CD4-positive, alpha-beta T cell treated with Interleukin-4 for 1 hour (primary cell): ENCODE measurements at regions not wholly inside any gene's neighbourhood (a gene's known extent, or its start where the extent isn't known, plus 50 kb on each side); places are given as distances from the start of the nearest gene placed in this dataset.
"Not testable (repeated sequence)": the region's sequence is repeated elsewhere in the genome, so short reads cannot be mapped to it uniquely, and the experiment has no call there.

Source experiments
- DNase-seq, 2 donors: peaks; one replicate each; pipeline ENCODE4 v3.0.0-alpha.2; 2020 to 2022

DNA sequence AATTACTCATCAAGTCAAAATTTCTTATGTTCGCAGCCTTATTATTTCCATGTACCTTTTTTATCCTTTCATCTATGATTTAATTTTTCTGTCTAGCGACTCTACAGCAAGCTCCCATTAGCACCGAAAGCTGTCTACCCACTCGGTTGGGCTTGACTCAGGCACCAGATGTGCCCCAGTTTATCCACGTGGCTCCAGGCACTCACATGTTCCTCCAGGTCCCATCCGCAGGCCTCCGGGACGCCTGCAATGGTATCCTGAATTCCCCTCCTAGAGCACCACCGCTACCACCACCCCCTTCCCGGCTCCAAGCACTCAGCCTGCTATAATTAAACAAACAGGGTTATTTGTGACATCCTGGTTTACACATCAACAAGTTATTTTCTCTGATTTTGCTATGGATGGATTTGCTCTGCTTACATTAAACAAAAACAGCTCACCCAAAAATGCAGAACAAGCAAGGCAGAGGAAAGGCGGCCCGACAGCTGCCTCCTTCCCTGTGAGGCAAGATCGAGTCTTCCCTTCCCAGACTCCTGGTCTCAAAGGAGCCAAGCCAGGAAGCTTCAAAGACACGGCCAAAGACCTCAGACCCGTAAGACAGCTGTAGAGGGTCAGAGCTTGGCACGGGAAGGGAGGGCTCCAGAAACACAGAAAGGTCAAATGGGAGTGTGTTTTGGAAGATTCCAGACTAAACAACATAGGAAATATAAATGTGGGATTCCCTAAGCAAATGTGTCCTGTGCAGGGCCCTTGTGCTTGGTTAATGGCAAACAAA lies 253.8 kb downstream of the TTC8 start:
- DNase-seq, result no peak

DNA sequence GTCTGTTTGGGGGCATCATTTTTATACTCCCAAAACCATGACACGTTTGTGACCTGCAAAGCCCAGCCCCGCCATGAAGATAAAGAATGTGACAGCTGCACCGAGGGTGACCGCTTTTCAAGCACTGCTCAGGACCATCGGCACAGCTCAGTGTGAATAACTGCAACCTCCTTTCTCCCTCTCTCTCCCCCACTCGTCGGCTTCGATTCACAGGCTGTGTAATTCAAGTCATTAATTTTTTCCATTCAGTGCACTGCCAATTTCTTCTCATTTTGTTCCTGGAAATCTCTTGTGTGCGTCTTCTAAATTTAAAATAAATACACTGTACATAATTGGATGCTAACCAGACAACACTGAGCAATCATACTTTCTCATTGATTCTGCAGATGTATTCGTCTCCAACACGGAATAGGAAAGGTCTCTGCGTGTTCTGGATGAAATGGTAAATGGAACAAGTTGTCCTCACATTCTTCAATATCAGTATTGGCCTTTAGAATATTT lies 260.8 kb downstream of the TTC8 start:
- DNase-seq, result no peak

DNA sequence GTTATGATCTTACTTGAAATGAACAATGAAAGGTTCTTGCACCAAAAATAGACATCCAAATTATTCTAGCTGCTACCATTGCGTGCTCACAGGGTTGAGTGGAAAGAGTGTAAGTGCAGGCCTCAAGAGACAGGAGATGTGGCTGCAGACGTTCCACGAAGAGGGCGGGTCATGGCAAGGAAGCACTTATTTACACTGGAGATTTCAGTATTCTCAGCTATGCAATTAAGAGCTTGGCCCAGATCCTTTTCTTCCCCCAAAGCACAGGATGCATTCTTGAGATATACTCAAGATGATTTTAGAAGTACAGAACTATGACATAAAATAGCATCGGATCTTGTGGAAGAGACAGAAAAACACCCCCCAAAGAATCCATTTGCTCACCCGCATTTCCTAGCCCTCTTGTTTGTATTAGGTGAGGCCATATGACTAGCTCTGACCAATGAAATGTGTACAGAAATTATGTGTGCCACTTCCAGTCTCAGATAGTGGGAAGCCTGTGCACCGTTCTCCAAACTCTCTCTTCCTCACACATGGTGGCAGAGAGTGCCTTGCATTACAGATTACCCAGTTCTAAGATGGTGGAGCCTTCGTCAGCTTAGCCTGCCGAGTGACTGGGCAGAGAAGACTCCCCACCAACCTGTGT lies 261.4 kb downstream of the TTC8 start:
- no peak for DNase-seq

DNA sequence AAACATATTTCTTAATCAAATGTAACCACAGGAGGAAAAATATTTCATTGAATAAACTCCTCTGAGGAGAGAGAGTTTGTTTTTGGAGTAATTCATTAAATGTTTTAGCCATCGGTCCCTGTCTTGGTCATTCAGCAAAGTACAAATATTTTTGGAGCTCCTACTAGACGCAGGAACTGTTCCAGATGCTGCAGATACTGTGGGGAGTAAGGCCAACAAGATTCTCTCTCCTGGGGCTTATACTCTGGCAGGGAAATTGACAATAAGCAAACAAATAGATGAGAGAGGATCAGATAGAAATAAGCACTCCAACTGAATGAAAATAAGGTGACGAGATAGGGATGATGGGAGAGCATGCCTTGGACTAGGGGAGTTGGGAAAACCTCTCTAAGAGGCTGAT lies 264.1 kb downstream of the TTC8 start:
- DNase-seq, result no peak

DNA sequence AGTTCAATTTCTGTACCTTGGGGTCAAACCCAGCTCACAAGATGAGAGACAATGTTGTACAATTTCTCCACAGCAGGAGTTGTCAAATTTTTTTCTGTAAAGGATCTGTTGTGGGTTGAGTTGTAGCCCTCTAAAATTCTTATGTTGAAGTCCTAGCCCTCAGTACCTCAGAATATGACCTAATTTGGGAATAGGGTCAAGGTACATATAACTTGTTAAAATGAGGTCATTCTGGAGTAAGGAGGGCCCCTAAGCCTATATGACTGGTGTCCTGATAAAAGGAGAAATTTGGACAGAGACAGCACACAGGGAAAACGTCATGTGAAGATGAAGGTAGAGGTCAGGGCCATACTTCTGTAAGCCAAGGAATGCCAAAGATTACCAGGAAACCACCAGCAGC lies 264.9 kb downstream of the TTC8 start:
- DNase-seq, result no peak

DNA sequence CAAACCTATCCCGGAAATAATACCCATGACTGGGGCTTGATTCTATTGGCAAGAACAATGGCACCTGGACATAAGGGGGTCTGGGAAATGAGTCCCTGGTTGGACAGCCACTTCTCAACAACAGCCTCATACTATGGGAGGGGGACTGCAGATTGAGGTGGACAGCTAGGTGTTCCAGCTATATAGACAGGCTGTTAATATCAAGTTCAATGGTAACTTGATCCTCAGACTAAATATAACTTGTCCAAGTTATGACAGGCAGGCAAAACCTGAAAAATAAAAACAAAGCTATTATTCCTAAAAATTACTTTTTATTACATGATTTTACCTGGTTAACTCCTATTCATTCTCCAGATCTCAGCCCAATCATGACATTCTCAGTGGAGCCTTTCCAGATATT lies 267.3 kb downstream of the TTC8 start:
- DNase-seq, result no peak

DNA sequence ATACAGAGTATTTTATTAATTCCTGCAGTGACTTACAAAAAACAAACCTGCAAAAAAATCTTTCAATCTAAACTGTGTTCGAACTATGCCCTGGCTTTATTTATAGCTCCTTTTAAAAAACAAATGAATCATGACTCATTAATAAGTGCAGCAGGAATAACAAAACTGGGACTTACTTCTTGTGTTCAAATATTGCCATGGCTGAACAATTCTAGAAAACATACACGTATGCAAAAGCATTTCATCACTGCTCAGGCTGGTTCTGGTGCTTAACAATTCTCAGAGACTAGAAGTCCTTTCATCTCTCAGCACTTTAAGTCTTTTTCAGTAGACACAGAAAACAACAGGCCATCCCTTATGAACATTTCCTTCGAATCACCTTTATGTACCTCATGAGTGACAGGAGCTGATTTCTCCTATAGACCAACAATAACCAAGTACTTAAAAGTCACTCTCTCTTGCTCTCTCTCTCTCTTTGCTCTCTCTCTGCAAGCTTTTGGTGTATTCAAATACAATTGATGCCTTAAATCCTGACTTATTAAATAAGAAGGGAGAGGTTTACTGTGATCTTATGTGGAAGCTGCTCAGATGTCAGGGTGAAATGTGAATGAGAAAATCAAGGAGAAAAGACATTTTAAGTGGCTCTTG lies 268.8 kb downstream of the TTC8 start:
- no peak for DNase-seq

DNA sequence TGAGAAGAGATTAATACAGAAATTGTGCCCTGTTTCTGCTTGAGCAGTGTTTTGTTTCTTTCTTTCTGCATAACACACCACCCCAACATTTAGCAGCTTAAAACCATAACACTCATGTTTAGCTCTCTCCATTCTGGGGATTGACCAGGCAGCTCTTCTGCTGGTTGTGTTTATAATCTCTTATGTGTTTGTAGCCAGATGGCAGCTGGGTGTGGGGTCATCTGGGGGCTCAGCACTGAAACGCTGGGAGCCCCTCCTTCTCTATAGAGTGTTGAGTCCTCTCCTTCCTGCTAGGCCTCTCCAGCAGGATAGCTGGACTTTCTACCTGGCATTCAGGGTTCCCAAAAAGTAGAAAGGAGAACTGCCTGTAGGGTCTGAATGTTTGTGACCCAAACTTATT lies 270.6 kb downstream of the TTC8 start:
- DNase-seq, result no peak

DNA sequence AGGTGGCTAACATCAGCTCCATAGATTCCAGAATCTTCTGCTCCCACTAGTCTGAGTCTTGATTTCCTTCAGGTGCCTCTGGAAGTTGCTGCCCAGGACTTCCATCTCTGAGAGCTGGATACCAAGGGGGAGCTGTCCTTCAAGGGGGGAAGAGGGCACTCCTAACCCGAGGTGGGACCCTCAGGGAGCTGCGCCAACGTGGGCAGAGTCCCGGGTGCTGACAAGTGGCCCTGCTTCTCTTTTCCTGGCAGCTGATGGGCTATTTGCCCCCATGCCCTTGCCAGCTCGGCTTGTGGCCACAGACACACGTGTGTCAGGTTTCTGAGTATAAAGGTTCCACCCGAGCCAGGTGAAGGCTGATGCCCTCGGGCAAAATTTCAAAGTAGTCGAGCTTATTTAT lies 272.5 kb downstream of the TTC8 start:
- no peak for DNase-seq

DNA sequence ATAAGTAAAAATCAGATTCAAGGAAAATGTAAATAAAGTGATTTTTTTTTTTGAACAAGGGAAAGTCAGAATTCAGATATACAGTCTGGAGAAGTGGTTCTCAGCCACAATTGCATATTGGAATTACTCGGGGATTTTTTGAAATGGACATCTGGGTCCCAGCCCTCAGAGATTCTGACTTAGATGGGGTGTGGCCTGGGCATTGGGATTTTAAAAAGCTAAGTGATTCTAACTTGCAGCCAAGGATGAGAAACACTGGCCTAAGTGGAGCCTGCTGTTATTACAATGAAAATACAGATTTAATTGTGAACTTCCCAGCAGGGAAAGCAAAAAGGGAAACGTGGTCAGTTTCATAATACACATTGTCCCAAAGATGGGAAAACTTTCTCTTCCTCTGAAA lies 273.8 kb downstream of the TTC8 start:
- DNase-seq, result no peak

DNA sequence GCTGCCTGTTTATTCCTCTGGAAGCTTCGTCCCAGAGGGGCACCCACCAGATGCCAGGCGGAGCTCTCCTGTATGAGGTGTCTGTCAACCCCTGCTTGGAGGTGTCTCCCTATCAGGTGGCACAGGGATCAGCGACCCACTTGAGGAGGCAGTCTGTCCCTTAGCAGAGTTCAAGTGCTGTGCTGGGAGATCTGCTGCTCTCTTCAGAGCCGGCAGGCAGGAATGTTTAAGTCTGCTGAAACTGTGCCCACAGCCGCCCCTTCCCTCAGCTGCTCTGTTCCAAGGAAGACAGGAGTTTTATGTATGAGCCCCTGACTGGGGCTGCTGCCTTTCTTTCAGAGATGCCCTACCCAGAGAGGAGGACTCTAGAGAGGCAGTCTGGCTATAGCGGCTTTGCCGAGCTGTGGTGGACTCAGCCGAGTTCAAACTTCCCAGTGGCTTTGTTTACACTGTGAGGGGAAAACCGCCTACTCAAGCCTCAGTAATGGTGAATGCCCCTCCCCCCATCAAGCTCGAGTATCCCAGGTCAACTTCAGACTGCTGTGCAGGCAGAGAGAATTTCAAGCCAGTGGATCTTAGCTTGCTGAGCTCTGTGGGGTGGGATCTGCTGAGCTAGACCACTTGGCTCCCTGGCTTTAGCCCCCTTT lies 279.8 kb downstream of the TTC8 start:
- DNase-seq, result not testable (repeated sequence)

DNA sequence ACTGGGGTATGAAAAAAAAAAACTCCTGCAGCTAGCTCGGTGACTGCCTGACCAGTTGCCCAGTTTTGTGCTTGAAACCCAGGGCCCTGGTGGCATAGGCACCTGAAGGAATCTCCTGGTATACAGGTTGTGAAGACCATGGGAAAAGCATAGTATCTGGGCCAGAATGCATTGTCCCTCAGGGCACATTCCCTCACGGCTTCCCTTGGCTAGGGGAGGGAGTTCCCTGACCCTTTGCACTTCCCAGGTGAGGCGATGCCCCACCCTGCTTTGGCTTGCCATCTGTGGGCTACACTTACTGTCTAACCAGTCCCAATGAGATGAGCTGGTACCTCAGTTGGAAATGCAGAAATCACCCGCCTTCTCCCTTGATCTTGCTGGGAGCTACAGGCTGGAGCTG lies 280.4 kb downstream of the TTC8 start:
- not testable (repeated sequence) for DNase-seq
